ENCODE measurements at regions not wholly inside any gene's neighbourhood (a gene's known extent, or its start where the extent isn't known, plus 50 kb on each side); places are given as distances from the start of the nearest gene placed in this dataset.
"Not testable (repeated sequence)": the region's sequence is repeated elsewhere in the genome, so short reads cannot be mapped to it uniquely, and the experiment has no call there.

DNA sequence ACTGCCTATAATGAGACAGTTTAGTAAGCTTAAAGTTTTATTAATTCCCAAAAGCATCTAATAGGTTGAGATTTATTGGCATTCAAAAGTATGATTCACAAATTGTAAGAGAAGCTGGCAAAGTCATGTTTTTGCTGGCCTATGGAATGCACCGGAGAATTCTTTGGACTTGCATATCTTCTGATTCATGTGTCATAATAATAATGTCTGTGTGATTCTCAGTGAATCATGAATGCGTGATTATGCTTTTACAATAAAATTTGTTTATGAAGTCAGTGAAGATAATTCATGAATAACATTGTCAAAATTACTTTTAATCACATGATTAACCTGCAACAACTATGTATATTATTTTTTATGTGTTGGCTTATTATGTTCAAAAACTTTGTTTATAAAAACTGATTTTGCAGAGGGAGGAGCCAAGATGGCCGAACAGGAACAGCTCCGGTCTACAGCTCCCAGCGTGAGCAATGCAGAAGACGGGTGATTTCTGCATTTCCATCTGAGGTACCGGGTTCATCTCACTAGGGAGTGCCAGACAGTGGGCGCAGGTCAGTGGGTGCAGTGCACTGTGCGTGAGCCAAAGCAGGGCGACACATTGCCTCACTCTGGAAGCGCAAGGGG, 389.2 kb downstream of the SRGAP2C start:
- TF ChIP-seq YY1 (IDR thresholded peaks at IDR 0.05; ENCODE audit: insufficient read depth, insufficient read length); SUZ12 (IDR thresholded peaks at IDR 0.05; ENCODE audit: extremely low read depth, insufficient read depth, insufficient read length); ZNF274 (IDR thresholded peaks at IDR 0.05; ENCODE audit: low read depth, low read length): not testable (repeated sequence)
